ENCODE measurements at regions not wholly inside any gene's neighbourhood (a gene's known extent, or its start where the extent isn't known, plus 50 kb on each side); places are given as distances from the start of the nearest gene placed in this dataset.
"Not testable (repeated sequence)": the region's sequence is repeated elsewhere in the genome, so short reads cannot be mapped to it uniquely, and the experiment has no call there.

DNA sequence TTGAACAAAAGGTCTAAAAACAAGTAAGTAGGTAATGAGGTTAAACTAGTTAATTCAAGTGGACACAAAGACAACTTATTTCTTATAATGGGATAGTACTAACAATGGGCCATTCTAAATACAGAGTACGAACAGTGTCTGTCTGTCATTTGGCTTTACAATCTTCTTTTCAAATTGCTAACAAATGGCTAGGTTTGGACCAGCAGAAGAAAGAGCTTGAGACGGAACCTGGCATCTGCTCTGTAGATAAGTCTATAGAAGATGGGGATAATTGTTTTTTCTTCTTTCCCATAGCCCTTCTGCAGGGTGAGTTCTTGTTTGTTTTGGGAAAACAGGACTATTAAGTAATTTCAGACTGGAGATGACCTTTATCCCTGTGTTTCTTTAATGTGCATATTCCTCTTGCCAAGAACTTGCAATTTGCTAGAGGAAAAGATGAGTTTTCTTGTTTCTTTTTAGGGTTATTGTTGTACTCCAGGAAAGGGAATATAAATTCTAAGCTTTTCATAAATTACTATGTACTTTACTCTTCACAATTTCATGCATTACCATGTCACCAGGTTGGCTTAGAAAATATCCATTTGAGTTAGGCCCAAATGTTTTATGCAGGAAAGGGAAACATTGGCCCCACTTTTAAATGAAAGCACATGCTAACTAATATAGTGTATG lies 500.5 kb upstream of the SYT4 start:
- H3K27me3 ChIP-seq, result no peaks in the 10 kb centered on the region
- no peaks in the 10 kb centered on the region for H3K36me3 ChIP-seq (ENCODE audit: low read depth, missing control alignments)
- no peak overlapping the region for H3K4me3 ChIP-seq
- no peak overlapping the region for H3K27ac ChIP-seq
- no peaks in the 10 kb centered on the region for H3K9me3 ChIP-seq
- no peak for TF ChIP-seq POLR2A (IDR thresholded peaks at IDR 0.05)
- TF ChIP-seq, protein P1, sequence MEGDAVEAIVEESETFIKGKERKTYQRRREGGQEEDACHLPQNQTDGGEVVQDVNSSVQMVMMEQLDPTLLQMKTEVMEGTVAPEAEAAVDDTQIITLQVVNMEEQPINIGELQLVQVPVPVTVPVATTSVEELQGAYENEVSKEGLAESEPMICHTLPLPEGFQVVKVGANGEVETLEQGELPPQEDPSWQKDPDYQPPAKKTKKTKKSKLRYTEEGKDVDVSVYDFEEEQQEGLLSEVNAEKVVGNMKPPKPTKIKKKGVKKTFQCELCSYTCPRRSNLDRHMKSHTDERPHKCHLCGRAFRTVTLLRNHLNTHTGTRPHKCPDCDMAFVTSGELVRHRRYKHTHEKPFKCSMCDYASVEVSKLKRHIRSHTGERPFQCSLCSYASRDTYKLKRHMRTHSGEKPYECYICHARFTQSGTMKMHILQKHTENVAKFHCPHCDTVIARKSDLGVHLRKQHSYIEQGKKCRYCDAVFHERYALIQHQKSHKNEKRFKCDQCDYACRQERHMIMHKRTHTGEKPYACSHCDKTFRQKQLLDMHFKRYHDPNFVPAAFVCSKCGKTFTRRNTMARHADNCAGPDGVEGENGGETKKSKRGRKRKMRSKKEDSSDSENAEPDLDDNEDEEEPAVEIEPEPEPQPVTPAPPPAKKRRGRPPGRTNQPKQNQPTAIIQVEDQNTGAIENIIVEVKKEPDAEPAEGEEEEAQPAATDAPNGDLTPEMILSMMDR (IDR thresholded peaks at IDR 0.05), result no peak
- no peak for DNase-seq
- 55 to 65% methylated on average over 2 of the region's 2 CpGs for WGBS, 2 donors
- H3K4me1 ChIP-seq, result no peaks in the 10 kb centered on the region
- intact Hi-C loops (cut with DNase I; ENCODE audit: low total_unique reads), result no loop called here

DNA sequence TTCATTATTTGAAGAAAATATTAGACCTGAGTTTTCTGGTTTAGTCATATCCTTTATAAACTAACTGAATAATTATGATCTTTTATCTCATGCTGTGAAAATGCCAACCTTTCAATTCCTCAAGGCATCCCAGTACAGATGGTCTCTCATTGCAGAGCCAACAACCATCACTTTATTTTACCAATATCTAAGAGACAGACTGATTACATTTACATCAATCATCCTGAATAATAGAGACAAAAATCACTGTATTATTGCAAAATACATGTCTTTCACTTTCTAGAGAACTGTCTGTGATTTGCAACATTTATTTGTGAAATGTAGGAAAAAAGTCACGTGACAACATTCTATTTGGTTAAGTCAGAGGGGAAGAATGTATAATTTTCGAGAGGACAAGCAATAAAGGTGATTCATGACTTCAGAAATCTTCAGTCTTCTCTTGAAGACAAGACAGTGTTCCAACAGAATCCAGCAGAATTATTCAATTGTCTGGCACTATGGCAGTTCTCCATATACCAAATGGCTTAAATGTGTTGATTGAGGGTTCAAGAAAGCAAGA lies 503.6 kb upstream of the SYT4 start:
- no peak overlapping the region for H3K27ac ChIP-seq
- DNase-seq, result no peak
- H3K27me3 ChIP-seq, result no peaks in the 10 kb centered on the region
- H3K4me1 ChIP-seq, result no peaks in the 10 kb centered on the region
- no peaks in the 10 kb centered on the region for H3K9me3 ChIP-seq
- TF ChIP-seq, protein P1 (IDR thresholded peaks at IDR 0.05), result no peak
- no peak for TF ChIP-seq POLR2A (IDR thresholded peaks at IDR 0.05)
- H3K36me3 ChIP-seq (ENCODE audit: low read depth, missing control alignments), result no peaks in the 10 kb centered on the region
- intact Hi-C loops (cut with DNase I; ENCODE audit: low total_unique reads), result no loop called here
- 68 to 82% methylated on average over 2 of the region's 2 CpGs for WGBS, 2 donors
- no peak overlapping the region for H3K4me3 ChIP-seq

DNA sequence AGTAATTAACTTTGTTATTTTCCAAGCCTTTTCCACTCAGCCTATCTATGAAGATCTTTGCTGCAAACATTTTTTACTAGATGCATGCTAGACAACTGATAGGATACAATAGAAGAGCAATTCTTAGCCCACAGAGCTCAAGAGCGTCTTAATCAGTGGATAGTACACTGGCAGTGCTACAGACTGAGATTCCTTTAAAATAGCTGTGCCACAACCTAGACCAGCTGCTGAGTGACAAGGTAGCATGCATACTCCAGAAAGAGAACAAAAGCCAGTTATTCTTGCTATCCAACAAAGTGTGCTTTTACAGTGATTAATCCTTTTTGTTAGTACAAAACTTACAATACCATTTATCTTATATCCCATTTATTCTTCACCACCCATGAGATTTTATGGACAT lies 507.9 kb upstream of the SYT4 start:
- H3K27ac ChIP-seq, result no peak overlapping the region
- H3K9me3 ChIP-seq, result no peaks in the 10 kb centered on the region
- no peak for TF ChIP-seq POLR2A (IDR thresholded peaks at IDR 0.05)
- TF ChIP-seq, protein P1 (IDR thresholded peaks at IDR 0.05), result no peak
- H3K4me1 ChIP-seq, result no peaks in the 10 kb centered on the region
- H3K36me3 ChIP-seq (ENCODE audit: low read depth, missing control alignments), result no peaks in the 10 kb centered on the region
- intact Hi-C loops (cut with DNase I; ENCODE audit: low total_unique reads), result no loop called here
- no peak for DNase-seq
- WGBS, 2 donors, result 73 to 100% methylated on average over 1 of the region's 1 CpG
- H3K27me3 ChIP-seq, result no peaks in the 10 kb centered on the region
- H3K4me3 ChIP-seq, result no peak overlapping the region

DNA sequence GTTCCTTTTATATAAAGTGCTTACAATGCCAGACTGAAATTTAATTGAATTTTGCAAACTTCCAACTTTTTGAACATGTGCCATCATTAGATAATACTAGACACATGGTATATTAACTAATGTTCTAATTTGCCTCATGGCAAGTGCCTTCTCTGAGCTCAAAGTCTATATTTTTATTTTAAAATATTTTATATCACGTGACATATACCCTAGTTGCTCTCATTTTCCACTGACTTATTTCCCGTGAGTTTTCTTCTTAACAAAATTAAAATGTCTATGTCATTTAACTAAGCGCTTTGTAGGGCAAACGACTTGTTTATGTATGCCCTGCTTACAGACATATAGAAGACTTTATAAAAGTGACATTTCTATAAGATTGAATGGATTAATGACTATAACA lies 509.6 kb upstream of the SYT4 start:
- no peak for TF ChIP-seq POLR2A (IDR thresholded peaks at IDR 0.05)
- TF ChIP-seq, protein P1 (IDR thresholded peaks at IDR 0.05), result no peak
- Histone ChIP-seq H3K4me3 (no peak overlapping the region), H3K4me1 (no peaks in the 10 kb centered on the region), H3K36me3 (ENCODE audit: low read depth, missing control alignments) (no peaks in the 10 kb centered on the region), H3K27me3 (no peaks in the 10 kb centered on the region), H3K27ac (no peak overlapping the region), H3K9me3 (no peaks in the 10 kb centered on the region)
- intact Hi-C loops (cut with DNase I; ENCODE audit: low total_unique reads), result no loop called here
- WGBS, 2 donors, result 92 to 93% methylated on average over 4 of the region's 4 CpGs
- no peak for DNase-seq

DNA sequence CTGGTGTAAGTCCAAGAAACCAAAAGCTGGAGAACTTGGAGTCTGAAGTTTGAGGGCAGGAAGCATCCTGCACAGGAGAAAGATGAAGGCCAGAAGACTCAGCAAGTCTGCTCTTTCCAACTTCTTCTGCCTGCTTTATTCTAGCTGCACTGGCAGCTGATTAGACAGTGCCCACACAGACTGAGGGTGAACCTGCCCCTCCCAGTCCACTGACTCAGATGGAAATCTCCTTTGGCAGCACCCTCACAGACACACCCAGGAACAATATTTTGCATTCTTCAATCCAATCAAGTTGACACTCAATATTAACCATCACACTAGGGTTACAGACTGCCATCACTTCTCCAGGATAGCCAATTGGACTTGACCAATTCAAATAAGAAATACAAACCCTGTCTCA lies 510.4 kb upstream of the SYT4 start:
- intact Hi-C loops (cut with DNase I; ENCODE audit: low total_unique reads); H3K27me3 ChIP-seq; H3K4me1 ChIP-seq; H3K4me3 ChIP-seq; H3K9me3 ChIP-seq; H3K27ac ChIP-seq; DNase-seq; H3K36me3 ChIP-seq (ENCODE audit: low read depth, missing control alignments): not testable (repeated sequence)
